ENCODE measurements at regions not wholly inside any gene's neighbourhood (a gene's known extent, or its start where the extent isn't known, plus 50 kb on each side); places are given as distances from the start of the nearest gene placed in this dataset.

GRCh38 chr1:229990326-229990725 is 76.7 kb upstream of the GALNT2 start:
- CTCF ChIA-PET: interaction anchor here (1.2 kb wide), 1 partner anchor 316 kb away, joined by 3 read pairs; no protein-coding TSS in a partner anchor
- H3K27me3 Mint-ChIP-seq: peaks cover 13% of the 10 kb centered on the region
- intact Hi-C loops (cut with micrococcal nuclease): loop anchor here (10.0 kb wide), 1 partner anchor 54 kb away; no protein-coding TSS in a partner anchor
- H3K4me3 Mint-ChIP-seq: no peak overlapping the region
- Histone ChIP-seq H3K79me2 (ENCODE audit: control insufficient read depth, insufficient read depth, low read length) (no peaks in the 10 kb centered on the region), H3K4me1 (ENCODE audit: control insufficient read depth in 2 of 2, insufficient read depth in 2 of 2, low read length in 2 of 2) (peaks cover 3 to 4% of the 10 kb centered on the region in 2 donors), H3K27ac (ENCODE audit: low read length in 2 of 2) (no peak overlapping the region), H4K20me1 (ENCODE audit: control insufficient read depth, insufficient read depth, low read length, poor library complexity, severe bottlenecking) (no peaks in the 10 kb centered on the region), H3K4me3 (ENCODE audit: control extremely low read depth in 1 of 5, extremely low read depth in 1 of 5, insufficient read depth in 1 of 5, low read depth in 2 of 5, low read length in 4 of 5) (no peak overlapping the region), H3K36me3 (replicated peaks in 1 of 2; ENCODE audit: control extremely low read depth in 1 of 2, control insufficient read depth in 1 of 2, extremely low read depth in 1 of 2, insufficient read depth in 2 of 2, low read length in 1 of 2) (no peaks in the 10 kb centered on the region), H2AFZ (ENCODE audit: insufficient read depth, low read depth, low read length, poor library complexity, severe bottlenecking) (no peak overlapping the region), H3K4me2 (replicated peaks; ENCODE audit: low read depth, low read length, poor library complexity, severe bottlenecking) (no peak overlapping the region), H3K27me3 (replicated peaks in 1 of 4; ENCODE audit: control extremely low read depth in 1 of 4, control insufficient read depth in 3 of 4, insufficient read depth in 4 of 4, low read length in 3 of 4) (no peaks in the 10 kb centered on the region), H3K9ac (ENCODE audit: low read length) (no peak overlapping the region), H3K9me3 (ENCODE audit: control extremely low read depth in 1 of 3, control insufficient read depth in 2 of 3, insufficient read depth in 1 of 3, low read length in 2 of 3) (no peaks in the 10 kb centered on the region)
- ATAC-seq (ENCODE audit: low read depth): no peak
- DNase-seq: no peak
- POLR2A ChIA-PET: no interaction called here
- H3K27ac Mint-ChIP-seq: no peak overlapping the region
- 84% methylated on average over 5 of the region's 8 CpGs for WGBS (ENCODE audit: insufficient coverage)
- peaks cover 6% of the 10 kb centered on the region for H3K4me1 Mint-ChIP-seq
- no peak for TF ChIP-seq EZH2 (IDR thresholded peaks at IDR 0.05; ENCODE audit: borderline replicate concordance, insufficient read depth, low read depth, low read length, poor library complexity, severe bottlenecking)
- TF ChIP-seq CTCF (IDR thresholded peaks at IDR 0.05): no peak
- no peaks in the 10 kb centered on the region for H3K9me3 Mint-ChIP-seq (ENCODE audit: insufficient read depth)

- H3K27me3 ChIP-seq (replicated peaks in 1 of 4; ENCODE audit: control extremely low read depth in 1 of 4, control insufficient read depth in 3 of 4, insufficient read depth in 4 of 4, low read length in 3 of 4): no peaks in the 10 kb centered on the region
- DNase-seq: no peak
- Mint-ChIP-seq H3K4me1 (peaks cover 6% of the 10 kb centered on the region), H3K9me3 (ENCODE audit: insufficient read depth) (no peaks in the 10 kb centered on the region), H3K4me3 (no peak overlapping the region), H3K27me3 (peaks cover 13% of the 10 kb centered on the region), H3K27ac (no peak overlapping the region)
- H3K36me3 ChIP-seq (replicated peaks in 1 of 2; ENCODE audit: control extremely low read depth in 1 of 2, control insufficient read depth in 1 of 2, extremely low read depth in 1 of 2, insufficient read depth in 2 of 2, low read length in 1 of 2): no peaks in the 10 kb centered on the region
- POLR2A ChIA-PET: no interaction called here
- TF ChIP-seq CTCF (IDR thresholded peaks at IDR 0.05): no peak
- TF ChIP-seq EZH2 (IDR thresholded peaks at IDR 0.05; ENCODE audit: borderline replicate concordance, insufficient read depth, low read depth, low read length, poor library complexity, severe bottlenecking): no peak
- H3K27ac ChIP-seq (ENCODE audit: low read length in 2 of 2): no peak overlapping the region
- H4K20me1 ChIP-seq (ENCODE audit: control insufficient read depth, insufficient read depth, low read length, poor library complexity, severe bottlenecking): no peaks in the 10 kb centered on the region
- CTCF ChIA-PET: interaction anchor here (1.1 to 1.4 kb wide), 3 partner anchors 18 to 315 kb away, joined by 3 to 5 read pairs (median 3); no protein-coding TSS in a partner anchor
- no peak overlapping the region for H3K9ac ChIP-seq (ENCODE audit: low read length)
- no peaks in the 10 kb centered on the region for H3K9me3 ChIP-seq (ENCODE audit: control extremely low read depth in 1 of 3, control insufficient read depth in 2 of 3, insufficient read depth in 1 of 3, low read length in 2 of 3)
- intact Hi-C loops (cut with micrococcal nuclease): loop anchor here (10.0 kb wide), 1 partner anchor 54 kb away; no protein-coding TSS in a partner anchor
- ATAC-seq (ENCODE audit: low read depth): no peak
- no peak overlapping the region for H2AFZ ChIP-seq (ENCODE audit: insufficient read depth, low read depth, low read length, poor library complexity, severe bottlenecking)
- WGBS (ENCODE audit: insufficient coverage): 87% methylated on average over 5 of the region's 8 CpGs
- no peaks in the 10 kb centered on the region for H3K79me2 ChIP-seq (ENCODE audit: control insufficient read depth, insufficient read depth, low read length)
- H3K4me1 ChIP-seq (ENCODE audit: control insufficient read depth in 2 of 2, insufficient read depth in 2 of 2, low read length in 2 of 2): peaks cover 3 to 4% of the 10 kb centered on the region in 2 donors
- no peak overlapping the region for H3K4me3 ChIP-seq (ENCODE audit: control extremely low read depth in 1 of 5, extremely low read depth in 1 of 5, insufficient read depth in 1 of 5, low read depth in 2 of 5, low read length in 4 of 5)
- H3K4me2 ChIP-seq (replicated peaks; ENCODE audit: low read depth, low read length, poor library complexity, severe bottlenecking): no peak overlapping the region
These were observed 75.9 kb upstream of the GALNT2 start for GRCh38 chr1:229991104-229991513.

Measured in B cell (primary cell).